GM21526 (cell line): ENCODE measurements at regions not wholly inside any gene's neighbourhood (a gene's known extent, or its start where the extent isn't known, plus 50 kb on each side); places are given as distances from the start of the nearest gene placed in this dataset.
"Not testable (repeated sequence)": the region's sequence is repeated elsewhere in the genome, so short reads cannot be mapped to it uniquely, and the experiment has no call there.

Source experiments
- ATAC-seq: cut with Tn5 transposase; IDR thresholded peaks from one replicate; pipeline ENCODE4 v1.9.1; 2021; ENCODE audit warnings: moderate library complexity; ENCODE audit not compliant: unreplicated experiment, low FRiP score

DNA sequence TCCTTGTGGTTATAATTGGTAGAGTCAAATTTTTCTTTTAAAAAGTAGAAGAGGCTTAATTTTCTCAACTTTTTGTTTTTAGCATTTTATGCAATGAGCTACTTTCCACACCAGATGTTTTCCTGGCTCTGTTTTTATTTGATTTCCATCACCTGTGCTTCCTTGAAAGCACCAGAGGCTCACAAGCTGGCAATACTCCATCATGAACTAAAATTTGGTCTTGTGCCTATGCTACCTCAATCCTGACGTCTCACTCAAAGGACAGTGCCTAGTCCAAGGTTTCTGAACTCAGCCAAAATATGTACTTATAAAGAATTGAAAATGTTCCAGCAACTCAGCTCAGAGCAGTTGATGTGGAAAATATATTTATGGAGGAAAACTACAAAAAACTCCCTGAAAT is 914.0 kb upstream of the PRKX start:
- no peak for ATAC-seq

DNA sequence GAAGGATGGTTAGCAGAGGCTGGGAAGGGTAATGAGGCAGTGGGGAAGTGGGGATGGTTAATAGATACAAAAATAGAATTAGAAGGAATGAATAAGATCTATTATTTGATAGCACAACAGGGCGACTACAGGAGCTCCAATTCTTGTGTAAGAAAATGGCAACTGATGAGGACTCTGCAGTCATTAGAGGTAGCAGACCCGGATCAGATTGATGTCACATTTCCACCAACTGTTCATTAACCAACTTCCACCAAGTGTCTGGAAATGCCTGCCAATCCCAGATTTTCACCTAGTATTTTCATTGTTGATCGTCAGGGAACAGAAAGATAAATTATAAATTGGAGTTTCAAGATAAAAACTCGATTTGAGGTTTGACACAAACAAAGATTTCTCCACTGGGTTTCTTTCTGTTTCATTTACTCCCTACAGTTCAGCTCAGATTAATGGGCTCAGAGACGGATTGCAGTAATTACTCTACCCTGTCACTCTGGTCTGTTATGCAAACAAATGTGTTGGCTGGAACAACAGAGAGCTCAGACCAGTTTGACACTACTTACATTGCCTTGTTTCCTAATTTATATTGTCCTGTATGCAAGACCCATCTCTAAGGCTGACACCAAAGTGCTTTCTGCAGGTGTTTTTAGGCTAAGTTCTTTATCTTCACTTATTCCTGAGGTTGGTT is 909.2 kb upstream of the PRKX start:
- no peak for ATAC-seq

DNA sequence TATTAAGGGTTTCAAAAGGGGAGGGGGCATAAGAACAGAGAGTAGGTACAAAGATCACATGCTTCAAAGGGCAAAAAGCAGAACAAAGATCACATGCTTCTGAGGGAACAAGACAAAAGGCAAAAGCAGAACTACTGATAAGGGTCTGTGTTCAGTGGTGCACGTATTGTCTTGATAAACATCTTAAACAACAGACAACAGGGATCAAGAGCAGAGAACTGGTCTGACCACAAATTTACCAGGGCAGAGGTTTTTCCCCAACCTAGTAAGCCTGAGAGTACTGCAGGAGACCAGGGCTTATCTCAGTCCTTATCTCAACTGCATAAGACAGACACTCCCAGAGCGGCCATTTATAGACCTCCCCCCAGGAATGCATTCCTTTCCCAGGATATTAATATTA is 900.2 kb upstream of the PRKX start:
- ATAC-seq: not testable (repeated sequence)

DNA sequence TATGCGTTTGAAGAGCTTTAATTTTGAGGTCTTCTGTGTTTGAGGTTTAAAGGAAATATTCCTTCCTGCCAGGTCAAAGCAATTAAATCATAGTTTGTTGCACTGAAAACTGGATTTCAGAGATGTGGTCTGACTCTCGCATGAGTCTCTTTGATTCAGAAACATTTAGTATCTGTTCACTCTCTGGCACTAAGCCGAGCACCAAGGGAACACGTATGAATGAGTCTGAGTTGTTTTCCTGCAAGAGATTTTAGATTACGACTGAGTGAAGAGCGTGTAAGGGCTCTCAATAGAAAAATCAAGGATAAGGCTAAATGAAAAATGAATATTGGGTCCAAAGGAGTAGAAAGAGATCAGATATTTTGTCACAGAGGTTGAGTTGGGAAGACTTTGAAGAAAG is 875.4 kb upstream of the PRKX start:
- ATAC-seq: no peak

DNA sequence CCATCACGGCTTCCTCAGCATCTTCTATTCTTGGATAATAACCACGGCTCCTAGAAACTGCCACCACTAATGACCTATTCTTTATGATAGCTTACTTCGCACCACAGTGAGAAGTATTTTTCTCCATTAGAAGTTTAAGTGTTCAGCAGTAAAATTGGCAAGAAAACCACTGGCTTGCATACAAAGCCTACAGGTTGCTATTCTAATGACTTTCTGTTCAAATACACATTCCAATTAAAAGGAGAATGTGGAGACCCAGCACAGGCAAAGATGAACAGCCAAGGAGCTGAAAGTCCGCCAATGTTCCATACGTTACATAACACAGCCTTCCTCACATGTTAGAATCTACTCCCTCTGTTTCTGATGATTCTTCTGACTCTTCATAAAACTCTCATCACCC is 875.0 kb upstream of the PRKX start:
- no peak for ATAC-seq

DNA sequence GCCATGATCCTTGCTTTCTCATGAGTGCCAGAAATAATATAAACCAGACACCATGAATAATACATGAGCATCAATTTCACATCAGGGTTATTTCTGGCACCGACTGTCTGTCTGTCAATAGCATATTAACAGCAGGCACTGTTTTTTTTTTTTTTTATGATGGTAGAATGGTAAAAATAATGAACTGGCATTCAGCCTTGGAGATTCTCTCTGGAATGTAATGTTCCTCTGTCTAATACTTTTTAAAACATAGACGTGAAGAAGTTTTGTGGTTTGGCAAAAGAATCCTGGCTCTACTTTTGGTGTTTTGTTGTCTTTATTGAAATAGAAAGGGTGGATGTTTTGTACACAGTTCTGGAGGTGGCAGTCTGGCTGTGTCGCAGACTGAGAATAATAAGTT is 874.6 kb upstream of the PRKX start:
- ATAC-seq: no peak

DNA sequence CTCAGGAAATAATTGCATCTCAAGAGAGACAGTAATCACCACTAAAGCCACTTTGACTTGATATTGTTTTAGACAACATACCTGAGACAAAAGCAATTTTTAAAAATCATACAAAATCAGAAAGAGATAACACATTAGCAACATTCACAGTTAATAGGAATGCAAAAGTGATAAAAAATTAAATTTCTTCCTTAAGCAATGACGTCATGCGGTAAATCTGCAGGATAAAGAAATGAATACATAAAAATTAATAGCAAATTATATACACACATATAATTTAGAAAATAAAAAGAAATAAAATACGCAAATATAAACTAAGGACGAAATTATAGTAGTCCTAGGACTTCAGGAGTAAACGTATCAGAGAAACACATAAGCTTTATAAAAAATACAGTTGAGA is 866.5 kb upstream of the PRKX start:
- no peak for ATAC-seq

DNA sequence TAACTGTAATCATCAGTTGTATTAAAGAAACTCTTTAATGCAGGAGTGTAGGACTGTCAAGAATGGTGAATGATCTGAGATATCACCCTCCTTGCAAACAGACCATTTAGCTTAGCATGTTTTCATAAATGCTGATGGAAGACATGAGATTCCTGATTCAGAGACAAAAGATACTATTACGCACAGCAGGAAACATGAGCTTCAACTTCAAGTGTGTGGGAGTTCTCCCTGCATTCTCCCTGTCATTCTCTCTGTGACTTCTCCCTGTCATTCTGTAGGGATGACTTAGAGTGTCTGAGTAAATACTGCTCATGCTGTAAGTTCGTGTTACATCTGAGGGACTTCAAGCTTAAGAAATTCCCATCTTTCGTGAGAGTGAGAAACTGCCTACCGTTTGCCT is 866.0 kb upstream of the PRKX start:
- ATAC-seq: no peak

DNA sequence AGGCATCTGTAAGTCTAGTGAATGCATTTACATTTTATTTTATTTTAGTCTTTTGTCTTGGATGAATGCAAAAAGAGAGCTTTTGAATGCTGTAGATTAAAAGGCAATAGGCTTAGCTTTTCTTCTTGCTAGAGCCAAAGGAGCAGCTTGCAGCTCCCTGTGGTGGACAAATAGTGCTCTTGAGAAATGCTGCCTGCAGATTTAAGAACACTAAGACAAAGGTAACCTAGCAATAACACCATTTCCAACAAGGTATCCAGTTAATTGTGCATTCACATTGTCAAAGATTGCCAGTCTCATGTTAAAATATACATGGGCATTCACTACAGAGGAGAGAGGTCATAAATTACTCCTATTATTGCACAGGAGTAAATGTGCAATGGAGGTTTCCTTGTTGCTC is 859.2 kb upstream of the PRKX start:
- no peak for ATAC-seq

DNA sequence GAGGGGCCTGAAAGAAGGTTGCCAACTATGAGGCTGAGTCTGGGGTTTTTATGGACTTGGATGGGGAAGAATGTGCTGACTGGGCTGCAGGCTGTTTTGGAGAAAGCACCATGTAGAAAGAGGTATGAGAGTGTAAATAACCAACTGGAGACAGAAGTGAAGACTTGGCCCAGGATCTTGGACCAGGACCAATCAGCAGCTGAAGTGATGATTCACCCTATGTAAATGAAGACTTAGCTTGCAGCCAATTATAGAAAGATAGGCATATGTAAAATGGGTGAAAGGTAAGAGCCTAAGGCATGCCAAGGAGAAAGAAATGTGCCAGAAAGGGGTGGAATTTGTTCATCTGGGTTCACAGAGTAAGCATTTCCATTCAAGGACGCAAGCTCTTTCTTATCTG is 856.7 kb upstream of the PRKX start:
- ATAC-seq: no peak

DNA sequence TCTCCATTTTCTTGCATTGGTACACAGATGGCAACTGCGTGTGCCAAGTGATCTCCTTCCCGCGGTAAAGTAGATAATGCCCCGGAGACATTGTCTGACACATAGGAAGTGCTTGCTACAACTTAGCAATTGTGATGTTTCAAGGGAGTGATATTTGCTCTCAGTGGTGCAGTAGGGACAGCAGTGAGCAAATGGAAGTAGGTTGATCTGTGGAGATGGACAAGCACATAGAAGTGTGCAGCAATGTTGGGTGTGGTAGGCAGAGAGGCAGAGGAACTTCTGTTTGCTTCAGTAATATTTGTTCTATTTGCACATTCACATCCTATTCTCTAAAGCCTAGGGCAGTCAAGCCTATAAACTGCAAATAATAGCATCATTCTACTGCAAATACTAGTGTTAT is 846.7 kb upstream of the PRKX start:
- ATAC-seq: no peak

DNA sequence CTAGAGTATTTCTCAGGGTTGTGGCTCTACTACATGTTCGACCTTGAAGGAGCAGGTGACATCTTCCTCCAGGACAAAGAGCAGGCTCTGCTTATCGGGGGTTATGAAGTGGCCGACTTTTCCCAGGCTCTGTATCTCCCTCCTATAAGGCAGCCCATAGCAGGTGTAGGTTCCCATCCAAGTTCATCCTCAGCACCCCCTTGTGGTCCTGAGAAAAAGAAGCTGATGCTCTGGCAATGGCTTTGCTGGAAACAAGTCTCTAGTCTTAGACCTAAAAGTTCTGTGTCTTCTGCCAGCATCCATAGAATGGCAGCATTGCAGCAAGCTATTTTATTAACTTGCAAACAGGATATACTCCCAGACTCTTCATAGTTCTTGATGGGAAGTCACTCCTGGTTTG is 836.6 kb upstream of the PRKX start:
- no peak for ATAC-seq

DNA sequence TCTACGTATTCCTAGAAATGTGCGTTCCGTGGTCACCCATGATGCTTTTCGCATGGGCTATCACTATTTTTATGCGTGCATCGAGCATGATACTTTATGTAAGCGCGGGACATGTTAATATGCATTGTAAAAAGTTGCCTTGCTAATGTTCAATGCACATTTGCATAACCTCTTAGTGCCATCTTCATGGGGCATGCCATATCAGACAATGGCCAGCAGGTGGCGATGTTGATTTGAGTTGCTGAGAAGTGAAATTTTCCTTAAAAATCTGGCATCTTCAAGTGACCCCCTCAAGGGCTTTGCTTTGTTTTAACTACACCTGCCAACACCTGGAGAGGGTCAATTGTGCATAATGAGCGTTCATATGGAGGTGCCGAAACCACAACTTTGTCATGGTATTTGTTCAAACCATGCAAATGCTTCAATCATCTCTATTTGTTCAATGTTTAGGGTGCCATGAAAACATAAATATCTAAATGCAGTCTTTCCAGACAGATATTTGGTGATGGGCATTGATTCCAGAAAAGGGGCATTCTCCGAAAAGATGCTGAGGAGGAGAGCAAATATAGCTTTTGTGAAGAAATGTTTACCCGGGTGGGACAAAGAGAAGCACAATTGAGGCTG is 833.9 kb upstream of the PRKX start:
- ATAC-seq: peak; percentile 84

DNA sequence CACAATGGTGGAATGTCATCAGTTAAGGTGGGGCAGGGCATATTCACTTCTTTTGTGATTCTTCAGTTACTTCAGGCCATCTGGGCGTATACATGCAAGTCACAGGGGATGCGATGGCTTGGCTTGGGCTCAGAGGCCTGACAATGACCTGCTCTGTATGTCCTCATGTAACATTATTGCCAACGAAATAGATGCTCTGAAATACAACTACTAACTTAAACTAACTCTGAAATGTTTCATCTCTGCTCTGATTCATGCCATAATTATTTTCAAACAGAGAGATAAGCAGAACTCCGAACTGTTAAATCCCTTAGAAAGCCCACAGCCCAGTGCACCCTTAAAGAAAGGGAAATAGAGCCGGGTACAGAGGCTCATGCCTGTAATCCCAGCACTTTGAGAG is 832.7 kb upstream of the PRKX start:
- ATAC-seq: not testable (repeated sequence)

DNA sequence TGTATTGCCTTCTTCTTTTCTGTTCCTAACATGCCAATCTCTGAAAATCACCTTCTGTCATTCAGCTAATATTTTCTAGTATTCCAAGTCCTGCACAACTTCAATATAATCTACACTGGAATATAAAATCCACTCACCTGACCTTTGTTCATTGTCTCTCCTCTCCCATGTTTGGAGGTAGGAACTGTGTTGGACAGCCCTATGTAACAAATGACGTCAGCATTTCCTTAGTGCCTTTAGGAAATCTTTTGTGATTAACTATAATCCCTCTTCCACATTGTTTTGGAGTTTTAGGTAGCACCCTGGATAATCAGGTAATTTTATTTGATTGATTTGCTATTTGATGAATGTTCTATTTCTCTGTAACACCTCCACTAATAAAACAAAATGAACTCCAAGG is 814.8 kb upstream of the PRKX start:
- no peak for ATAC-seq

DNA sequence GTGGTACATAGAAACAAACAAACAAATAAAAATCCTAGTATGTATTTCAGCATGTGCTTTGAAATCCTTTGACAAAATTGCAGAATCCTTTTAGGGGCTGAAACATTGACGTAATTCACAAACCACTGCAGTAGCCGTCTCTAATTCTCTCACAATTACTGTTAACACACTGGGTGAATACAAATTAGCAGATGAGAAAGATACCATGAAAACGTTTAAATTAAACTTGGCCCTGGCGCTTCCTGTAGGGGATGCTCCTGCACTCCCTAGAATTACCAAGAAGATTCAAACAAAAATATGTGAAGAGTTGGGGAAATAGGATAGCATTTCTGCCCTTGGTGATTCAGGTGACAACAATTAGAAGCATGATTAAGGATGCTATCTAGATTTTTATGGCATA is 772.5 kb upstream of the PRKX start:
- no peak for ATAC-seq

DNA sequence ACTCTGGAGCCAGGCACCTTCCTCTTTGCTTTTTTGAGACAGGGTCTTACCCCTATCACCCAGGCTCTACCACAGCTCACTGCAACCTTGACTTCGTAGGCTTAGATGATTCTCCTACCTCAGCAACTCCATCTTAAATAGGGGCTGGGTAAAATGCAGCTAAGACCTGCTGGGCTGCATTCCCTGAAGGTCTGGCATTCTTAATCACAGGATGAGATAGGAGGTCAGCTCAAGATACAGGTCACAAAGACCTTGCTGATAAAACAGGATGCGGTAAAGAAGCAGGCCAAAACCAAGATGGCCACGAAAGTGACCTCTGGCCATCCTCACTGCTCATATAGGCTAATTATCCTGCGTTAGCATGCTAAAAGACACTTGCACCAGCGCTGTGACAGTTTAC is 770.8 kb upstream of the PRKX start:
- no peak for ATAC-seq

DNA sequence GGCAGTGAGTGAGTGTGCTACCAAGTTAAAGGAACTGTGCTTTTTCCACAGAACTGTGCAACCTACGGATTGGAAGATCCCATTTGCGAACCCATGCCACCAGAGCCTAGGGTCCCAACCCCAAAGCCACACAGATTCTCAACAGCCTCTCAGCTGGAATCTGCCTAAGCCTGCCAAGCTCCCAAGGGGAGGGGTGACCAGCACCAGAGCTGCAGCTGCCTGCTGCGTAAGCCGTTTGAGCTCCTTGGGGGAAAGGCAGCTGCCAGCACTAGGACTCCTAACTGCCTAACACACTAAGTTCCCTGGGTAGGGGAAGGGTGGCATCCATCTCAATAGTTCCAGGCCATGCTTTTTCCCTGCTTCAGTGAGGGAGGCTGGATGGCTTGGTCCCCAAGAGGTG is 738.1 kb upstream of the PRKX start:
- no peak for ATAC-seq

DNA sequence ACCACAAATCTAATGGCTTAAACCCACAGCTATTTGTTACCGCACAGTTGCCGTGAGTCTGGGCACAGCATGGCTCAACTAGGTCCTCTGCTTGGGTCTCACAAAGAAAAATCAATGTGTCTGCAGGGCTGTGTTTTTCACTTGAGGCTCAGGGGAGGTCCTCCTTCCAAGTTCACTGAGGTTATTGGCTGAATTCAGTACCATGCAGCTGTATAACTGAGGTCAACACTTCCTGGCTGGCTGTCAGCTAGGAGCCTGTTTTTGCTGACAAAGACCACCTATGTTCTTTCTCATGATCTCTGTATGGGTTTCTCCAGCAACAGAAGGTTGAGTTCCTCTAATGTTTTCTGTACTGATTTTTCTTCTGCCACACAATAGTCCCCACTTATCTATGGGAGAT is 736.7 kb upstream of the PRKX start:
- ATAC-seq: no peak

DNA sequence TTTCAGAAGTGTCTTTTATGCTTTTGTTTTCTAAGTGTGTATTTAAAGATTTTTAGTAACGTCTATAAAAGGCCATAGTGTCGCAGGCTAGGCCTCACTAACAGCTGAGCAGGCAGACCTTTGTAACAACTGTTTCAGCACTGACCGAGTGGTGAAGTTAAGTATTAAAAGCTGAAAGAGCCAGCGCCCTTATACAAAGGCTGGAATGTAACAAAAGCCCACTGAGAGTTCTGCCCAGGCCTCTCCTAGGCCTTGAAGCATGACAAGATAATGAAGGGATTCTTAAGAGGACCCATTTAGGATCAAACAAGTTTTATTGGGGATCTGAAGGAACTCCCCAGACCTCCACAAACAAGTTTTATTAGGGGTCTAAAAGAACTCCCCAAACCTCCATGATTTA is 722.5 kb upstream of the PRKX start:
- no peak for ATAC-seq

DNA sequence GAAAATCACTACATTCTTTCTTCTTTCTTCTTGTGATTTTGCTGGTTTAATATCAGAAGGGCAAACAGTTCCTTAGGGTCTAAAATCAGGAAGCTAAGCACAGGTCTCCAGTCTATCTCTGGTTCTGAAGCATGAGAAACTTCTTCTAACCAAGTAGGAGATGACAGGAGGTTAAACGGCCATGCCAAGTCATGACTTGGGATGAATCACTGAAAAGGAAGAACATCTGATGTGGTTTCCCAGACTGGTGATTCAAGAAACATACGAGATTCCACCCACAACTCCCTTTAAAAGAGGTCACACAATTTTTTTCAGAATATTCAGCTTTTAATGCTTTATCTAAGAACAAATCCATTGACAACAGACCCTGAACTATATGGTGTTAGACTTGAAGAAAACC is 684.0 kb upstream of the PRKX start:
- ATAC-seq: no peak

DNA sequence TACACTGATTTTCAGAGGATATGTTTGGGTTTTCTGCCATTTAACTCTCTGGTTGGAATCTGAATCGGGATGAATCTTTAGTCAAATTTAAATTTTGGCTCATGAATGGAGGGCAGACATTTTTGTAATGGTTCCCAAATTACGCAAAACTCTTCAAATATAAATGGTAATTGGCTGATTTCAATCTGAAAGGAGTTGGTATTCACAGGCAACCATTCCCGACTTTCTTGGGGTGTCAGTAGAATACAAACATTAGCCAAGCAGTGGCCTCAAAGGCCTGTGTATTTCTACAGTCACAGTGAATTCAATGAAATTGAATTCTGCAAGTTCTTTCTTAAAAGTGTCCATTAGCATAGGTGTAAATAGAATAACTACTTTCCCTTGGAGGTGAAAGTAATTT is 668.8 kb upstream of the PRKX start:
- ATAC-seq: no peak

DNA sequence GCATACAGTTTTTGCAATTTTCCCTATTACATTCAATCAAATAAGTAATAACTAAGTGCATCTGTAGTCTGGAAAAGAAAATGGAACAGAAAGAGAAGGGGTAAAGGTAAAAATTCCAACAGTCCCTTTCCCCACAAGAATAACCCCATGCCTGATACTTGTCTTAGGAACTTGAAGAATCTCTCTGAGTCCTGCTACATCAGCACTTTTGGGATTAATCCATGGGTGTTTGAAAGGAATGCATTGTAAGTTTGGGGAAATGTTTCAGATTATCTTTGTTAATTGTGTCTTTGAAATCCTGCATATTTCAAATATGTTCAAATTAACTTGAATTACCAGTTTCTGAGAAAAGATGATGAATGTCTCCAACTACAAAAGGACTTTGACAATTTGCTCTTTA is 667.3 kb upstream of the PRKX start:
- no peak for ATAC-seq
